22Rv1 (cell line): ENCODE measurements at regions not wholly inside any gene's neighbourhood (a gene's known extent, or its start where the extent isn't known, plus 50 kb on each side); places are given as distances from the start of the nearest gene placed in this dataset.

Experiments
- CTCF ChIP-seq: fragments of 450-650 bp; IDR thresholded peaks from 2 replicates; pipeline ENCODE4 v1.5.1; 2017; ENCODE audit warnings: mild to moderate bottlenecking
- ZFX ChIP-seq: fragments of 450-650 bp; IDR thresholded peaks from 2 replicates; pipeline ENCODE4 v1.6.1; 2017; ENCODE audit warnings: antibody characterized with exemption, borderline replicate concordance

GRCh38 chr13:76723551-76724232 is 162.5 kb downstream of the KCTD12 start:
- TF ChIP-seq CTCF (no peak), ZFX (no peak)
